HG03442 (cell line): ENCODE measurements at regions not wholly inside any gene's neighbourhood (a gene's known extent, or its start where the extent isn't known, plus 50 kb on each side); places are given as distances from the start of the nearest gene placed in this dataset.

Source experiments
- ATAC-seq: cut with Tn5 transposase; IDR thresholded peaks from one replicate; pipeline ENCODE4 v1.9.1; 2021; ENCODE audit warnings: mild to moderate bottlenecking, moderate library complexity; ENCODE audit not compliant: unreplicated experiment

DNA sequence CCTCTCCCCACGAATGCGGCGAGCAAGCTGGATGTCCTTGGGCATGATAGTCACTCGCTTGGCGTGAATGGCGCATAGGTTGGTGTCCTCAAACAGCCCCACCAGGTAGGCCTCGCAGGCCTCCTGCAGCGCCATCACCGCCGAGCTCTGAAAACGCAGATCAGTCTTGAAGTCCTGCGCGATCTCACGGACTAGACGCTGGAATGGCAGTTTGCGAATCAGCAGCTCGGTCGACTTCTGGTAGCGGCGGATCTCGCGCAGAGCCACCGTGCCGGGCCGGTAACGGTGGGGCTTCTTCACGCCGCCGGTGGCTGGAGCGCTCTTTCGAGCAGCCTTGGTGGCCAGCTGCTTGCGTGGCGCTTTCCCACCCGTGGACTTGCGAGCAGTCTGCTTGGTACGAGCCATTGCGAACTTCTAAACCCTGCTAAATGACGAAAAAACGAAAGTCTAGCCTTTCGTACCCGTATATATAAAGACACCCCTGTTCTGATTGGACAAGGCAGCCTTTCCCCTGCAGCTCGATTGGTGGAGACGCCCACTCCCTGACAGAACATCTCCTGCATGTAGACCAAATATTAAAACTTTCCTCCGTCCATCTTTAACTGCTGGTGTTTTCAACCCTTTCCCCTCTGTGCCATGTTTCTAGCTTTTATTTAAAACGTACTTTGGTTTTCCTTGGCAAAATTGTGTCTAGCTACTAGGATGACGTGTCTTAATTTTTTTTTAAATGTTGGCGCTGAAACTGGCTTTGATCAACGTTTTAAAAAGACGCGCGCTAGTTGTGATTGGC is 109.8 kb downstream of the HFE start:
- ATAC-seq, result peak; percentile 42

DNA sequence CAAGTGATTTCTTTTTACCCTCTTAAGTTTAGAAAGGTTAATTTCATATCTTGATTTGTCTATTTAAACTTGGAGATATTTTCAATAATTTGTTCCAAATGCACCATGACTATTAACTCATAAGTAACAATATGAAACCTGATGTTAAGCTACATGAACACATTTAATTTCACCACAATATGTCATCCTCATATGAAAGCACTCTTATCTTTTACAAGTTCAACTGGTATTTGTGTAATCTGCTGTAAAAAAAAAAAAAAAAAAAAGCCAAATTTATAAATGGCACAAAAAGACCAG is 110.4 kb downstream of the HFE start:
- no peak for ATAC-seq

DNA sequence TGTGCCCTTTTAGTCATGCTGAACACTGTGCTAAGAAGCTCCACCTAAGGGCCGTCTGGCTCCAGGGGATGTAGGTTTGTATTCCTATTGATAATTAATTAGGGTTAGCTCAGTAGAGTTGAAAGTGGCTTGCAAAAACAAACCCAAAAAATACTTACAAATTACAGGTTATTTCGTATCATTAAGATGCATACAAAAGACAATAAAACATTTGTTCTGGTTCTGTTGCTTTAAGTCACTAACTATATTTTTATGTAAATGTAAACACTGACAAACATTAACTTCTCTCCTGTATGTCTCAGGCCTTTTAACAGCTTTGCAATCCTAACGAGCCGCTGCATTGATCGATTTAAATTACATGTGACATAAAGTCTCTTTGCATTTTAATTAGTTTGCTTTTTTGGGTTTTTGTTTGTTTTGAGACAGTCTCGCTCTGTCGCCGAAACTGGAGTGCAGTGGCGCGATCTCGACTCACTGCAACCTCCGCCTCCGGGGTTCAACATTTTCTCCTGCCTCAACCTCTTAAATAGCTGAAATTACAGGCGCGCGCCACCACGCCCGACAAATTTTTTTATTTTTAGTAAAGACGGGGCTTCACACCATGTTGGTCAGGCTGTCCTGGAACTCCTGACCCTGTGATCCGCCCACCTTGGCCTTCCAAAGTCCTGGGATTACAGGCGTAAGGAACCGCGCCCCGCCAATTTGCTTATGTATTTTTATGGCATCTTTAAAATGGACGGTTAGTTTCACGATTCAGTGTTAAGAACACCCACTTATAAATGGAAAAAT is 110.9 kb downstream of the HFE start:
- ATAC-seq, result no peak

- ATAC-seq, result no peak
Observed at GRCh38 chr6:26198722-26199056, 111.5 kb downstream of the HFE start.

DNA sequence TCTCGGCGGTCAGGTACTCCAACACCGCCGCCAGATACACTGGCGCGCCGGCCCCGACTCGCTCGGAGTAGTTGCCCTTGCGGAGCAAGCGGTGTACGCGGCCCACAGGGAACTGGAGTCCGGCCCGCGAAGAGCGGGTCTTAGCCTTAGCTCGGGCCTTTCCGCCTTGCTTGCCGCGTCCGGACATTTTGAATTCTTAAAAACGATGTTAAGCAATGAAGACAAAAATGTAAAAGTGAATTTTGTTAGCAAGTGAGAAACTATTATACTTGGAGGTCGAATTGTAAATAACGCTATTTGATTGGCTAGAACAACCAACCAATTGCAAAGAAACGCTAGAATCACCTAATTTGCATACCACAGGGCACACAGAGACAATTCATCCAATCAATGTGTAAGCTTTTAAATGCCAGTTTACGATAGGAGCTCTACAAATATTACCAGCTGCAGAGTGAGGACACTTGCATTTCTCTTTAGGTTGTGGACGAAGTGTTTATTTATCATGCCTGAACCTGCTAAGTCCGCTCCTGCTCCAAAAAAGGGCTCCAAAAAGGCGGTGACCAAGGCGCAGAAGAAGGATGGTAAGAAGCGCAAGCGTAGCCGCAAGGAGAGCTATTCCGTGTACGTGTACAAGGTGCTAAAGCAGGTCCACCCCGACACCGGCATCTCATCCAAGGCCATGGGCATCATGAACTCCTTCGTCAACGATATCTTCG is 112.0 kb downstream of the HFE start:
- ATAC-seq, result peak; percentile 64

DNA sequence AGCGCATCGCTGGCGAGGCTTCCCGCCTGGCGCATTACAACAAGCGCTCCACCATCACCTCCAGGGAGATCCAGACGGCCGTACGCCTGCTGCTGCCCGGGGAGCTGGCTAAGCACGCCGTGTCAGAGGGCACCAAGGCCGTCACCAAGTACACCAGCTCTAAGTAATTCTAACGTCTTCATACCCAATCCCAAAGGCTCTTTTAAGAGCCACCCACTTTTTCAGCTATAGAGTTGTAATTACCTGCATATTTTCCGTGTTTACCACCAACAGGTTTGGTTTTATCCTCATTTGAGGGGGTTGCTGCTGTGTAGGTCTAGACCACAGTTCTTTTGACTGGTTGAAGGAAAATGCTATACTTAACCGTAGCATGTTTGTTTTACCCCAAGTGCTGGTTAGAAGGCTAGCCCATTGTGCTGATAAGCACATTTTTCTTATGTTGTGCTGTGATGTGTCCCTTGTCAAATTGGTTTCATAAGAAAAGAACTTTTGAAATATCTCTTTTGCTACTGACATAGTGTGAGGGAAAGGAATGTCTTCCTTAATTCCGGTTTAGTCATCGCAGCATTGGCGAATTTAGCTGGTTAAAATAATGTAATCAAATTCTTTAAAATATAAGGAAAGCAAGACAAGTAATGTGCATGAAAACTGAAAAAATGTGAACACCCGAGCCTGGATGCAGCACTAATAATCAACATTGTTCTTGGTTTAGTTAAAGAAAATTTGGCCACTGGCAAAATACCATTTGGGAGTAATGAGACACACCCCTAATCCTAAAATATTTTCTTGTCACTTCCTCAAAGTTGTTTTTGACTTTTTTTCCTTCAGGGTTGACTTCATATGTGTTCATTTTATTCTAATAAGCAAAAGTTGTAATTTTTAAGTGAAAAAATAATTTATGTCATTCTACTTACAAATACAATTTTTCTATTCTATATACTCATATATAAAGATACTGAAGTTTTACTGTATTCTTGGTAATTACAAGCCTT is 112.8 kb downstream of the HFE start:
- no peak for ATAC-seq

- ATAC-seq, result no peak
Observed at GRCh38 chr6:26200918-26201721, 113.9 kb downstream of the HFE start.

GRCh38 chr6:26202201-26202611 is 115.0 kb downstream of the HFE start:
- no peak for ATAC-seq

DNA sequence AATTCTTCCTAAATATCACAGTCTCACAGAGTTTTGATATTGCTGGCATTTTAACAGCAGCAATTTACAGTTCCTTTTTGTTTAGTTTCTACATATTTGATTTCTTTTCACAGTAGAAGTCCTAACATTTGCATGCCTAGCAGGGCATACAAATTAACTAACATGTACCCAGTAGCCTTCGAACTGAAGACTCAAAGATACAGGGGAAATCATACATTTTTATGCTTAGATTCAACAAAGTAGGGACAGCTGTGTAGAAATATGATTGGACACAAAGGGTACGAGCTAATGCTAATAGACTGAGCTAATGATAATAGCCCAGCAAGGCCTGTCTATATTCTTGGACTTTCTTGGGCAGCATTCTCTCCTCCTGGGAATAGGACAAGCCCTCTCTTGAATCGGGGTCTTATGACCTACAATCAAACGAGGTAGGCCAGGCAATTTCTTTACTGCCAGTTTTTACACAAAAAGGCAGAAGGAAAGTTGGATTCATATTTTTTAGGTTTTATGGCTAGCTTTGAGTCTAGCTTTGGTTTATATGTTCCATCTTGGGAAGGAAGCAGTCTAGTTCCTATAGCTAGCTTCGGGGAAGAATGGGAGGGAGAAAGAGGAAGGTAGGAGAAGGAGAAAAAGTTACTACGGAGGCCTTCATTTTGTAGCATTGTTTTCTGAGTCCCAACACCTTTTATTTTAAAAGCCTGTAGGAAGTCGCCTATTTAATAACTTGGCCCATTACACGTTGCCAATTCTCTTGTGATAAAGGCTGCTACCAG is 115.8 kb downstream of the HFE start:
- no peak for ATAC-seq

- peak; percentile 41 for ATAC-seq
Observed at GRCh38 chr6:26204332-26205160, 117.3 kb downstream of the HFE start.

GRCh38 chr6:26205161-26205624 is 118.0 kb downstream of the HFE start:
- ATAC-seq, result peak; percentile 57

DNA sequence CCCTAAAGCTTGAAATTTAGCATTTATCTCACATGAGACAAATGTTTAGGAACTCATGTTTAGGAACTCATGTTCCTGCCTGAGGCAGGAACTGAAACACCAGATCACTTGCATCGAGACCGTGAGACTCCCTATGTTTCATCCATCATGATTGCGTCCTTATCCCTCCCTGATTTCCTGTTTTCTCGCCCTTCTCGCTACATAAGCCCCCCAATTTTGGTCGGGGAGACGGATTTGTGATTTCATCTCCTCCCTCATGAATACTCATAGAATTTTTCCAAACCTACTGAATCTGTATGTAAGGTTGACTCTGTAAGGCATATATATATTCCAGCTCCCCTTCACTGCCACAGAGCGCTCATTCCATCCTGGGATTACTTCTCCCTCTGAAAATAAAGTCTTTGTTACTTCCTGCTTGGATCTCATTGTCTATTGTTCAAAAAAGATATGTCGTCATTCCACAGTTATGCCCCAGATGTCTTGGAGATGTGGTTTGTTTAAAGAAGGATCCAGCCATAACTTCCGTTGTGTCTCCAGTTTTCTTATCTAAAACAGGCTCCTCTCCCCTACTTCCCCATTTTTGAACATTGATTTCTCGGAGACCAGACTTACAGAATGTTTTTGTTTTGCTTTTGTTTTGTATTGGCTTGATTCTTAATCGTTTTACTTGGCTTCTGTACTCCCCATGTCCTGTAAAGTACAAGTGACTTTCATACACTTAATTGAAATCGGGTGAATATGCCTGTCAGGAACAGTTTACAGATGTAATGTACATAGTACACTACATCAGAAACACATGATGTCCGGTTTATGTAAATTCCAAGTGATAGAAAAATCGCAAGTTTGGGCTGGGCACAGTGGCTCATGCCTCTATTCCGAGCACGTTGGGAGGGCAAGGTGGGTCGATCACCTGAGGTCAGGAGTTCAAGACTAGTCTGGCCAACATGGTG is 118.7 kb downstream of the HFE start:
- ATAC-seq, result no peak

DNA sequence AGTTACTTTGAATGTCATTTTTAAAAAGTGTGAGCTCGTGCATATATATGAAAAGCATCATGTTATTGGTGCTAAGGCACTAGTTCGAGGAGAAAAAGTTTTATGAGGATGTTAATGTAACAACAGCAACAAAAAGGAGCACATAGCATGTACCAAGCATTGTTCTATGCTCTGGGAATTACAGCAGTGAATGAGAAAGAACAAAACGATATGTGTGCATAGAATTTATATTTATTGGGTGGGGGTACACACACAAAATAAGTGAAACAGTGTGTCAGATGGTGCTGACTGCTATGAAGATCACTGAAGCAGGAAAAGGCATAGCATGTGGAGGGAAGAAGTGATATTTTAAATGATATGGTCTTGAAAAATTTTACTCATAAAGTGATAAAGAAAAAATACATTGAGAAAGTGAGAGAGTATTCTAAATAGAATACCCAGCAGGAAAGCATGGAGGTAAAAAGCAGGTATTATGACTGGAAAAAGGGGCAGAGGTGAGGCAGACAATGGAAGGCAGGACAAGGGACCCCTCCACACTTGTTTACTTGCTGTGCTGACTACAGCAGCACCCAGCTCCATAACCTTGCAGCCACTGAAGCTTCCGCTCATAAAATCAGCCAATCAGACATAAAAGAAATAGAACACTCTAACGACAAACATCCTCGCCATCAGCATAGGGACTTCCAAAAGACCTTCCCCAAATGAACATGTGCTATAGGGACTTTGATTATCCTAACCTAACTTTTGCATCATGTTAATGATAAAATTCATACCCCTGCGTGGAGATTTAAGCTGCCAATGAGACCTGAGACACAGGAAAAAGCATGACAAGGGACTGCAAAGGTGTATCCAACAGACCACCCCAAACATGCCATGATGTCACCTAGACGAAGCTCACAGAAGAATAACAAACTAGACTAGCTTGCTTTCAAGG is 119.9 kb downstream of the HFE start:
- no peak for ATAC-seq

GRCh38 chr6:26211963-26212362 is 124.7 kb downstream of the HFE start:
- ATAC-seq, result no peak

DNA sequence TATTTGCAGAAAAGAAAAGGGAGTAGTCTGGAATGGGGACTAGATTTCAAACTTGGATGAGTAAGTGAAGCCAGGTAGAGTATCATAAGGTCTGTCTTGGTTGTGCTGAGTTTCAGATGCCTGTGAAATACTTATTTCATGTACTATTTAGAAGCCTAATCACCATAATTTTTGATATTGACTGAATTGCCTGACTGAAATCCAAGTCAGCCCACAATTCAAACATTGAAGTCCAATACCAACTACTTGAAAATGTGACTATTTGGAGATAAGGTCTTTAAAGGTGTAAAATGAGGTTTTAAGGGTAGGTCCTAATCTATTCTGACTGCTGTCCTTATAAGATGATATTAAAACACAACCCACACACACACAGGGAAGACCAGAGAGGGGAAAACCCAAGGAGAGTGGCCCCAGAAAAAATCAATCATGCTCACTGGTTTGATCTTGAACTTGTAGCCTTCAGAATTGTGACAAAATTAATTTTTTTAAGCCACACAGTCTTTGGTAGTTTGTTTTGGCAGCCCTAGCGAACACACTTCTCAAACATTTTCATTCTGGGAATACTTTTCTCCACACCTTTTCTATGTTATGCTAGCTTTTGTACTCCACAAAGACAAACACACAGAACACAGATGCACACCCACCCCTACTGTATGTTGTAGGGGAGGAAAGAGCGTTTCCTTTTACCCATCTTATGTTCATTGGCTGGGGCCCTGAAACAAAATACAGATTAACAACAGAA is 126.3 kb downstream of the HFE start:
- ATAC-seq, result no peak
